ENCODE measurements at regions not wholly inside any gene's neighbourhood (a gene's known extent, or its start where the extent isn't known, plus 50 kb on each side); places are given as distances from the start of the nearest gene placed in this dataset.

GRCh38 chr9:126165755-126166154 lies 160.9 kb upstream of the MVB12B start:
- no peak for TF ChIP-seq EZH2phosphoT487 (IDR thresholded peaks at IDR 0.05; ENCODE audit: unreplicated experiment)
- TF ChIP-seq JUNB (IDR thresholded peaks at IDR 0.05; ENCODE audit: unreplicated experiment), result no peak
- TF ChIP-seq STAT1 (IDR thresholded peaks at IDR 0.05; ENCODE audit: unreplicated experiment), result no peak
- no peak for TF ChIP-seq EZH2 (IDR thresholded peaks at IDR 0.05; ENCODE audit: low read depth, unreplicated experiment)
- TF ChIP-seq CTCF (conservative IDR thresholded peaks at IDR 0.05; ENCODE audit: low read depth in 2 of 2), result no peak
- no peak for TF ChIP-seq ETS1 (IDR thresholded peaks at IDR 0.05)
- no peak for TF ChIP-seq REST (IDR thresholded peaks at IDR 0.05; ENCODE audit: unreplicated experiment)
- TF ChIP-seq CREB1 (CRISPR knock-in tag; IDR thresholded peaks at IDR 0.05; ENCODE audit: low read depth), result no peak
- no peak for TF ChIP-seq ZNF331 (CRISPR knock-in tag; IDR thresholded peaks at IDR 0.05; ENCODE audit: low read depth)
- no peak for TF ChIP-seq ZNF114 (CRISPR knock-in tag; IDR thresholded peaks at IDR 0.05)
- TF ChIP-seq ZNF462 (CRISPR knock-in tag; IDR thresholded peaks at IDR 0.05), result no peak
- no peak for TF ChIP-seq NANOG (IDR thresholded peaks at IDR 0.05; ENCODE audit: borderline replicate concordance)
- no peak for TF ChIP-seq POLR2AphosphoS5 (IDR thresholded peaks at IDR 0.05; ENCODE audit: low read depth)
- H3K27ac ChIP-seq (ENCODE audit: low read depth), result no peak overlapping the region
- DNase-seq (ENCODE audit: low spot score) (no peak), ATAC-seq (no peak)
- H4K20me1 ChIP-seq (replicated peaks; ENCODE audit: insufficient read depth), result no peaks in the 10 kb centered on the region
- H3K4me1 Mint-ChIP-seq, result peaks cover 2% of the 10 kb centered on the region
- H3K9me2 ChIP-seq (ENCODE audit: insufficient read depth), result no peaks in the 10 kb centered on the region
- no peak overlapping the region for H3K4me3 Mint-ChIP-seq
- no peak overlapping the region for H3K4me2 ChIP-seq
- peaks cover 7% of the 10 kb centered on the region for H3K27me3 Mint-ChIP-seq (ENCODE audit: insufficient read depth, low read depth, poor library complexity)
- H3K27ac Mint-ChIP-seq, result no peak overlapping the region
- H3K79me2 ChIP-seq (replicated peaks; ENCODE audit: insufficient read depth), result no peaks in the 10 kb centered on the region
- no peak overlapping the region for H2AFZ ChIP-seq
- H3K4me1 ChIP-seq (ENCODE audit: insufficient read depth), result no peaks in the 10 kb centered on the region
- H3K9me3 Mint-ChIP-seq, result no peaks in the 10 kb centered on the region
- no peaks in the 10 kb centered on the region for H3F3A ChIP-seq (replicated peaks; ENCODE audit: low read depth)
- H3K36me3 ChIP-seq (ENCODE audit: insufficient read depth), result no peaks in the 10 kb centered on the region
- H3K36me3 Mint-ChIP-seq (ENCODE audit: low read depth), result no peaks in the 10 kb centered on the region
- no peaks in the 10 kb centered on the region for H3K27me3 ChIP-seq (ENCODE audit: insufficient read depth)
- H3K4me3 ChIP-seq, result no peak overlapping the region

All from GM23338 (cell line).